ENCODE measurements at regions not wholly inside any gene's neighbourhood (a gene's known extent, or its start where the extent isn't known, plus 50 kb on each side); places are given as distances from the start of the nearest gene placed in this dataset.

DNA sequence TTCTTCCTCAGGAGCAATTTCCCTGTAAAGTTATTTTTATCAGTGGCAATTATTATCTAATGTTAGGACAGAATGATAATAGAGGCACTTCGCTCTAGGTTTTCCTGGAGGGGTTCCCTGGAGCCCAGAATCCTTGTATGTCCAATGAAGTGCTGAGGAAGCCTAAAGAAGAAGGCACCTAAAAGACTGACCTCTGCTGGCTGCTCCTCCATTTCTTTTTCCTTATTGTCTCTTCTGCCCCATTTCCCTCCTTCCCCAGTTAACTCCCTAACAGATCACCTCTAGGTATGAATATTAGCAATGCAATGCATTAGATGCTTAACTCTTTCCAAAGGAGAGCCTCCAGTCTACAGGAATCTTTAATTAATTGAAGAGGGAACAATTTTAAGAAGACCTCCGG is 985.4 kb downstream of the DIAPH3 start:
- TF ChIP-seq CTCF (IDR thresholded peaks at IDR 0.05; ENCODE audit: low read depth, low read length) = peak; percentile 22
- no peak for DNase-seq (ENCODE audit: extremely low read depth, low read depth)

- DNase-seq (ENCODE audit: extremely low read depth, low read depth) = no peak
- TF ChIP-seq CTCF (IDR thresholded peaks at IDR 0.05; ENCODE audit: low read depth, low read length) = no peak
These were observed 981.5 kb downstream of the DIAPH3 start for GRCh38 chr13:59182241-59182640.

- no peak for TF ChIP-seq CTCF (IDR thresholded peaks at IDR 0.05; ENCODE audit: low read depth, low read length)
- DNase-seq (ENCODE audit: extremely low read depth, low read depth) = no peak
These were observed 966.3 kb downstream of the DIAPH3 start for GRCh38 chr13:59197397-59197796.

DNA sequence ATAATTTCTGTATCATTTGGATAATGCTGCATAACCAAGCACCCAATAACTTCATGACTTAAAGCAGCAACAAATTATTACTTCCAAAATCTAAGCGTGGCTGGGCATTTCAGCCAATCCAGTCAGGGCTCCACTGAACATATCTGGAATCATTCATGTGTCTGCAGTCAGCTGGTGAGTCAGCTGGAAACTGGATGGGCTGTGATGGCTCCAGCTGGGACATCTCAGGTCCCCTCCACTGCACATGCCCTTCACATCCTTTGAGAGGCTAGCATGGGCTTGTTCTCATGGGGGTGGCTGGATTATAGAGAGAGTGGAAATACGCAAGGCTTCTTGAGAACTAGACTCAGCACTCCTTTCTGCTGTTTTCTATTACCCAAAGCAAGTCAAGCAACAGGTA is 961.9 kb downstream of the DIAPH3 start:
- TF ChIP-seq CTCF (IDR thresholded peaks at IDR 0.05; ENCODE audit: low read depth, low read length) = no peak
- no peak for DNase-seq (ENCODE audit: extremely low read depth, low read depth)

DNA sequence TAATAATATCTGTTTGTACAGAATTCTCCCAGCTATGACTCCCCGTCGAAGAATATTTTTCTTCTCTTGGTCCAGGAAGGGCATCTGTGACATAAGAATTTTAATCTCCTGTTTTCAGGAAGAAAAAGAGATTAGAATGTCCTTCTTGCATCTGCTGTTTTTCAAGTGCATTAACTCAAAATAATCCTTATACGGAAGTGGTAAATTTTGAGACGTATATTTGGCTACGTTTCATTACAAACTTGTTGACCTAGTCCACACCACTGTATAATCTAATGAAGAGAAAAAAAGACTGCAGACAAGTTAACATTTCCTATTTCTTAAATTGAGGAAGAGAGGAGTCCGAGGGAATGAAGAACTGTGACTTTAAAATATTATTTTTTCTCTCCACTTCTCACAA is 959.9 kb downstream of the DIAPH3 start:
- DNase-seq (ENCODE audit: extremely low read depth, low read depth) = no peak
- TF ChIP-seq CTCF (IDR thresholded peaks at IDR 0.05; ENCODE audit: low read depth, low read length) = no peak

DNA sequence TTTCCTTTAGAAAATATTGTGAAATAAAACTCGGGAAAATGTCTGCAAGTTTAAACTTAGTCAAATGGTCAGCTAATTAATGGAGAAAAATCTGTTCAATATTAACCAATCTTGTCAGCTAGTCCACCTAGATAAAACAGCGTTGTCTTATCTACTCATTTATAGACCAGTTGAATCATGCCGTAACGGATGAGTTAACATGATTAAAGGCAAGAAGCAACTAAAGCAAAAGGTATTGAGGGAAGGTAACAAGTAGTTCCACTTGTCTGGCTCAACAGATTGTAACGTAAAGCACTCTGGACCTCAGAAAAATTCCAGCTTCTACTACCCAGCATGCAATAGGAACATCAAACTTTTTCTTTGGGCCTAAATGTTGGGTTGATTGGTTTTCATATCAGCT is 958.2 kb downstream of the DIAPH3 start:
- TF ChIP-seq CTCF (IDR thresholded peaks at IDR 0.05; ENCODE audit: low read depth, low read length) = no peak
- no peak for DNase-seq (ENCODE audit: extremely low read depth, low read depth)

GRCh38 chr13:59208405-59209195 is 955.1 kb downstream of the DIAPH3 start:
- TF ChIP-seq CTCF (IDR thresholded peaks at IDR 0.05; ENCODE audit: low read depth, low read length) = no peak
- no peak for DNase-seq (ENCODE audit: extremely low read depth, low read depth)

Data from AG09319 (cell line).